GM20000 (cell line): ENCODE measurements at regions not wholly inside any gene's neighbourhood (a gene's known extent, or its start where the extent isn't known, plus 50 kb on each side); places are given as distances from the start of the nearest gene placed in this dataset.

Experiments
- DNase-seq: peaks from one replicate; pipeline ENCODE4 v3.0.0; 2012; ENCODE audit warnings: low spot score
- CTCF ChIP-seq: IDR thresholded peaks from 2 replicates; pipeline ENCODE4 v1.5.1; 2012; ENCODE audit warnings: mild to moderate bottlenecking, control low read depth; ENCODE audit errors: extremely low read depth, missing control alignments

- no peak for TF ChIP-seq CTCF
- no peak for DNase-seq
Measured at GRCh38 chr7:145543242-145543641, 573.4 kb upstream of the CNTNAP2 start.

GRCh38 chr7:145539910-145540309, 576.7 kb upstream of the CNTNAP2 start:
- no peak for TF ChIP-seq CTCF
- no peak for DNase-seq

- no peak for DNase-seq
Measured at GRCh38 chr7:145534301-145534700, 582.3 kb upstream of the CNTNAP2 start.

GRCh38 chr7:145520284-145520683, 596.3 kb upstream of the CNTNAP2 start:
- no peak for TF ChIP-seq CTCF
- no peak for DNase-seq

More at GRCh38 chr7:145534301-145534700, 582.3 kb upstream of the CNTNAP2 start:
- TF ChIP-seq CTCF: no peak

- no peak for DNase-seq
Measured at GRCh38 chr7:145511004-145511403, 605.6 kb upstream of the CNTNAP2 start.

GRCh38 chr7:145497911-145498525, 618.6 kb upstream of the CNTNAP2 start:
- no peak for TF ChIP-seq CTCF

More at GRCh38 chr7:145511004-145511403, 605.6 kb upstream of the CNTNAP2 start:
- TF ChIP-seq CTCF: no peak

GRCh38 chr7:145490356-145490755, 626.2 kb upstream of the CNTNAP2 start:
- no peak for DNase-seq

More at GRCh38 chr7:145497911-145498525, 618.6 kb upstream of the CNTNAP2 start:
- DNase-seq: no peak

More at GRCh38 chr7:145490356-145490755, 626.2 kb upstream of the CNTNAP2 start:
- TF ChIP-seq CTCF: no peak
